IMR-90 (cell line): ENCODE measurements at regions not wholly inside any gene's neighbourhood (a gene's known extent, or its start where the extent isn't known, plus 50 kb on each side); places are given as distances from the start of the nearest gene placed in this dataset.

Experiments used
- ATAC-seq: fragments of 200-7000 bp; cut with Tn5 transposase; 2 replicates; pipeline ENCODE4 v1.9.1; 2020; ENCODE audit warnings: low read depth, mild to moderate bottlenecking, moderate library complexity
- BruUV-seq: library from RNA; stranded (reverse); fragments of 400-500 nt; replicated peaks from 2 replicates; lab custom pipeline; 2021; lab: Mats Ljungman, UMichigan
- CTCF ChIA-PET: fragments of 300-600 bp; formaldehyde crosslinking; extraction: SDS; loops from one replicate; lab custom pipeline; 2021; ENCODE audit warnings: antibody characterized with exemption; lab: Yijun Ruan, JAX
- POLR2A ChIA-PET: fragments of 300-600 bp; sonication (Branson Sonifier 250); formaldehyde crosslinking; loops from one replicate; lab custom pipeline; 2022; ENCODE audit warnings: antibody characterized with exemption; ENCODE audit not compliant: unreplicated experiment; lab: Charles Lee
- DNase-seq: peaks from one replicate; pipeline ENCODE4 v3.0.0; 2013
- H2AFZ ChIP-seq: replicated peaks from 2 replicates; pipeline ENCODE3; 2013; ENCODE audit warnings: low read length, mild to moderate bottlenecking; ENCODE audit not compliant: poor library complexity
- H2AK5ac ChIP-seq: 2 replicates; pipeline ENCODE4 v1.6.1; 2013; ENCODE audit warnings: low read depth, low read length, inconsistent platforms
- H2AK9ac ChIP-seq: replicated peaks from 2 replicates; pipeline ENCODE3; 2013; ENCODE audit warnings: mild to moderate bottlenecking, low read depth, low read length, moderate library complexity; ENCODE audit not compliant: poor library complexity
- H2BK120ac ChIP-seq: 2 replicates; pipeline ENCODE4 v1.6.1; 2013; ENCODE audit warnings: low read depth, low read length, inconsistent platforms
- H2BK15ac ChIP-seq: 3 replicates; pipeline ENCODE4 v1.6.1; 2013; ENCODE audit warnings: low read depth, low read length, inconsistent platforms
- H2BK20ac ChIP-seq: 2 replicates; pipeline ENCODE4 v1.6.1; 2013; ENCODE audit warnings: low read depth, mild to moderate bottlenecking, inconsistent platforms, low read length, moderate library complexity
- H2BK5ac ChIP-seq: 2 replicates; pipeline ENCODE4 v1.6.1; 2013; ENCODE audit warnings: mild to moderate bottlenecking, low read depth, low read length, inconsistent platforms; ENCODE audit not compliant: poor library complexity, severe bottlenecking
- H3K14ac ChIP-seq: replicated peaks from 2 replicates; pipeline ENCODE4 v1.6.1; 2013; ENCODE audit warnings: low read depth, low read length, inconsistent platforms
- H3K18ac ChIP-seq: 2 replicates; pipeline ENCODE4 v1.6.1; 2013; ENCODE audit warnings: low read depth, low read length, control low read depth
- H3K23ac ChIP-seq: 2 replicates; pipeline ENCODE4 v1.6.1; 2013; ENCODE audit warnings: low read depth, low read length, inconsistent platforms
- H3K27ac ChIP-seq: 2 replicates; pipeline ENCODE4 v1.5.1; 2013; ENCODE audit warnings: mild to moderate bottlenecking, control low read depth, low read length; ENCODE audit not compliant: insufficient read depth
- H3K27me3 ChIP-seq: 2 replicates; pipeline ENCODE4 v1.6.1; 2013; ENCODE audit warnings: low read length; ENCODE audit not compliant: control insufficient read depth, insufficient read depth
- H3K36me3 ChIP-seq: 2 replicates; pipeline ENCODE4 v1.6.1; 2013; ENCODE audit warnings: low read length, mixed read lengths; ENCODE audit not compliant: control insufficient read depth, insufficient read depth
- H3K4ac ChIP-seq: 2 replicates; pipeline ENCODE4 v1.6.1; 2013; ENCODE audit warnings: low read depth, low read length, inconsistent platforms
- H3K4me1 ChIP-seq: 2 replicates; pipeline ENCODE4 v1.6.1; 2013; ENCODE audit warnings: low read length, mixed read lengths; ENCODE audit not compliant: control insufficient read depth, insufficient read depth
- H3K4me2 ChIP-seq: 2 replicates; pipeline ENCODE4 v1.6.1; 2013; ENCODE audit warnings: low read depth, mild to moderate bottlenecking, control low read depth, low read length, moderate library complexity
- H3K4me3 ChIP-seq: 2 replicates; pipeline ENCODE4 v1.5.1; 2013; ENCODE audit warnings: low read depth, mild to moderate bottlenecking, control low read depth, low read length, moderate library complexity; ENCODE audit not compliant: insufficient read depth
- H3K56ac ChIP-seq: 2 replicates; pipeline ENCODE4 v1.6.1; 2013; ENCODE audit warnings: low read length, inconsistent platforms; ENCODE audit not compliant: insufficient read depth; ENCODE audit errors: extremely low read depth
- H3K79me1 ChIP-seq, 2 experiments: 2 replicates each; pipeline ENCODE4 v1.6.1; 2013; ENCODE audit warnings: low read length in 2 of 2, inconsistent platforms in 1 of 2, low read depth in 1 of 2
- H3K9ac ChIP-seq: 2 replicates; pipeline ENCODE4 v1.6.1; 2013; ENCODE audit warnings: low read depth, low read length, control low read depth
- H3K9me1 ChIP-seq: 2 replicates; pipeline ENCODE4 v1.6.1; 2013; ENCODE audit warnings: low read length, inconsistent platforms; ENCODE audit not compliant: insufficient read depth
- H3K9me3 ChIP-seq: 2 replicates; pipeline ENCODE4 v1.6.1; 2013; ENCODE audit warnings: low read length; ENCODE audit not compliant: control insufficient read depth, insufficient read depth
- H4K20me1 ChIP-seq: 2 replicates; pipeline ENCODE4 v1.6.1; 2013; ENCODE audit warnings: low read length, inconsistent platforms; ENCODE audit not compliant: insufficient read depth
- H4K5ac ChIP-seq: 2 replicates; pipeline ENCODE4 v1.6.1; 2013; ENCODE audit warnings: mild to moderate bottlenecking, low read depth, low read length, control low read depth
- H4K8ac ChIP-seq, 2 experiments: 2 replicates each; pipeline ENCODE4 v1.6.1; 2013; ENCODE audit warnings: low read depth in 2 of 2, low read length in 2 of 2, control low read depth in 1 of 2, inconsistent platforms in 1 of 2
- H4K91ac ChIP-seq: 2 replicates; pipeline ENCODE4 v1.6.1; 2013; ENCODE audit warnings: low read depth, low read length, inconsistent platforms; ENCODE audit not compliant: insufficient read depth
- BHLHE40 ChIP-seq: fragments of 150-350 bp; IDR thresholded peaks from 2 replicates; pipeline ENCODE4 v1.6.1; 2016; ENCODE audit warnings: mild to moderate bottlenecking, low read depth, low read length
- CEBPB ChIP-seq: IDR thresholded peaks from 2 replicates; pipeline ENCODE4 v1.6.1; 2012; ENCODE audit warnings: low read depth, low read length, improper control_type of control experiment
- CHD1 ChIP-seq: IDR thresholded peaks from 2 replicates; pipeline ENCODE4 v1.6.1; 2012; ENCODE audit warnings: low read depth, low read length, improper control_type of control experiment
- FOS ChIP-seq: fragments of 150-350 bp; IDR thresholded peaks from 2 replicates; pipeline ENCODE4 v1.6.1; 2016; ENCODE audit warnings: low read depth, low read length
- MAFK ChIP-seq: IDR thresholded peaks from 2 replicates; pipeline ENCODE4 v1.6.1; 2012; ENCODE audit warnings: low read depth, low read length, improper control_type of control experiment
- MAZ ChIP-seq: IDR thresholded peaks from 2 replicates; pipeline ENCODE4 v1.6.1; 2012; ENCODE audit warnings: low read depth, mild to moderate bottlenecking, low read length, improper control_type of control experiment, moderate library complexity, borderline replicate concordance
- MXI1 ChIP-seq: IDR thresholded peaks from 2 replicates; pipeline ENCODE4 v1.6.1; 2012; ENCODE audit warnings: low read depth, mild to moderate bottlenecking, low read length, moderate library complexity, borderline replicate concordance
- NFE2L2 ChIP-seq: fragments of 150-350 bp; IDR thresholded peaks from 2 replicates; pipeline ENCODE4 v1.6.1; 2016; ENCODE audit warnings: low read depth, mild to moderate bottlenecking, low read length
- POLR2A ChIP-seq: IDR thresholded peaks from 2 replicates; pipeline ENCODE4 v1.6.1; 2012; ENCODE audit warnings: mild to moderate bottlenecking, low read depth, low read length
- RAD21 ChIP-seq: IDR thresholded peaks from 2 replicates; pipeline ENCODE4 v1.6.1; 2012; ENCODE audit warnings: low read length, improper control_type of control experiment
- RCOR1 ChIP-seq: IDR thresholded peaks from 2 replicates; pipeline ENCODE4 v1.6.1; 2012; ENCODE audit warnings: mild to moderate bottlenecking, low read length, improper control_type of control experiment; ENCODE audit not compliant: insufficient replicate concordance
- RFX5 ChIP-seq: IDR thresholded peaks from 2 replicates; pipeline ENCODE4 v1.8.0; 2012; ENCODE audit warnings: low read depth, mild to moderate bottlenecking, low read length, moderate library complexity
- SMC3 ChIP-seq: fragments of 150-350 bp; IDR thresholded peaks from 2 replicates; pipeline ENCODE4 v1.6.1; 2016; ENCODE audit warnings: low read depth, mild to moderate bottlenecking, antibody characterized with exemption, low read length, moderate library complexity
- dilution Hi-C: fragments of 300-500 bp; cut with HindIII; formaldehyde crosslinking; loops from one replicate; pipeline ENCODE4 v1.14.3; 2018; ENCODE audit warnings: low sequenced_read_pairs; ENCODE audit not compliant: unreplicated experiment
- in situ Hi-C: fragments of 300-500 bp; cut with MboI; formaldehyde crosslinking; loops from 3 replicates; pipeline ENCODE4 v1.14.3; 2019; ENCODE audit warnings: low sequenced_read_pairs, inconsistent platforms, mixed read lengths
- intact Hi-C: fragments of 100-400 bp; cut with micrococcal nuclease; formaldehyde crosslinking; loops from 2 replicates; pipeline ENCODE4 v1.10.0; 2022
- TF ChIP-seq, protein P1 (sequence below): fragments of 150-350 bp; IDR thresholded peaks from 2 replicates; pipeline ENCODE4 v1.6.1; 2017; ENCODE audit warnings: mild to moderate bottlenecking, antibody characterized with exemption, low read length, low read depth
- TF ChIP-seq, protein P2 (sequence below): conservative IDR thresholded peaks from 2 replicates; pipeline ENCODE4 v1.5.1; 2012; ENCODE audit warnings: mild to moderate bottlenecking, low read depth, low read length, improper control_type of control experiment
- TF ChIP-seq, protein P3 (sequence below): fragments of 150-350 bp; IDR thresholded peaks from 2 replicates; pipeline ENCODE4 v1.6.1; 2016; ENCODE audit warnings: low read depth, mild to moderate bottlenecking, low read length, moderate library complexity, borderline replicate concordance

DNA sequence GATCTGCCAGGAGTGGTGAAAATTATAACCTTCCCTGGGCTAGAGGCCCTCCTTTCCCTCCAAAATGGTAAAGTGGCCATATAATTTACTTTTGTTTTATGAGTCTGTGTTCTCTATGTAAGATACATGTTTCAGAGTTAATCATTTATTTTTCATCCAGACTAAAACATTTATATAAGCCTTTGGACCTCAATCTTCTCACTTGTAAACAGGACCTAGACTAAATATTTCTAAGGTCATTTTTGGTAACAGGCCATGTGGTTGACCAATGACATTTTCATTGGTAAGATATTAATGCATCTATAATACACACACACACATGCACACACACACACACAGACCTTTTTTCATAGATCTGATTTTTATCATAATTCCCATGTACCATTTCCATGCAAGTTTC is 79.7 kb upstream of the KCTD1 start:
- no TSS peak for BruUV-seq
- H3K79me1 ChIP-seq: no peaks in the 10 kb centered on the region
- H3K9me3 ChIP-seq: 0 out of 2 replicates have a peak, but pooled peaks cover 2% of the 10 kb centered on the region
- no peak overlapping the region for H3K56ac ChIP-seq
- H2BK5ac ChIP-seq: no peak overlapping the region
- no peak overlapping the region for H4K5ac ChIP-seq
- no peak overlapping the region for H3K4me3 ChIP-seq
- intact Hi-C loops: no loop called here
- dilution Hi-C loops: no loop called here
- DNase-seq: no peak
- no peak overlapping the region for H2BK120ac ChIP-seq
- H3K4me1 ChIP-seq: no peaks in the 10 kb centered on the region
- H4K20me1 ChIP-seq: no peaks in the 10 kb centered on the region
- no peak overlapping the region for H4K91ac ChIP-seq
- H3K9ac ChIP-seq: no peak overlapping the region
- H3K4ac ChIP-seq: no peak overlapping the region
- no peak overlapping the region for H3K18ac ChIP-seq
- no peak overlapping the region for H2AK5ac ChIP-seq
- H3K14ac ChIP-seq: no peak overlapping the region
- H2AFZ ChIP-seq: no peak overlapping the region
- TF ChIP-seq CHD1 (no peak), NFE2L2 (no peak), POLR2A (no peak), CEBPB (no peak), RCOR1 (no peak), BHLHE40 (no peak), MXI1 (no peak), MAFK (no peak), MAZ (no peak), RAD21 (no peak), RFX5 (no peak), FOS (no peak), SMC3 (no peak)
- TF ChIP-seq, protein P1, sequence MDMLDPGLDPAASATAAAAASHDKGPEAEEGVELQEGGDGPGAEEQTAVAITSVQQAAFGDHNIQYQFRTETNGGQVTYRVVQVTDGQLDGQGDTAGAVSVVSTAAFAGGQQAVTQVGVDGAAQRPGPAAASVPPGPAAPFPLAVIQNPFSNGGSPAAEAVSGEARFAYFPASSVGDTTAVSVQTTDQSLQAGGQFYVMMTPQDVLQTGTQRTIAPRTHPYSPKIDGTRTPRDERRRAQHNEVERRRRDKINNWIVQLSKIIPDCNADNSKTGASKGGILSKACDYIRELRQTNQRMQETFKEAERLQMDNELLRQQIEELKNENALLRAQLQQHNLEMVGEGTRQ: no peak
- TF ChIP-seq, protein P2, sequence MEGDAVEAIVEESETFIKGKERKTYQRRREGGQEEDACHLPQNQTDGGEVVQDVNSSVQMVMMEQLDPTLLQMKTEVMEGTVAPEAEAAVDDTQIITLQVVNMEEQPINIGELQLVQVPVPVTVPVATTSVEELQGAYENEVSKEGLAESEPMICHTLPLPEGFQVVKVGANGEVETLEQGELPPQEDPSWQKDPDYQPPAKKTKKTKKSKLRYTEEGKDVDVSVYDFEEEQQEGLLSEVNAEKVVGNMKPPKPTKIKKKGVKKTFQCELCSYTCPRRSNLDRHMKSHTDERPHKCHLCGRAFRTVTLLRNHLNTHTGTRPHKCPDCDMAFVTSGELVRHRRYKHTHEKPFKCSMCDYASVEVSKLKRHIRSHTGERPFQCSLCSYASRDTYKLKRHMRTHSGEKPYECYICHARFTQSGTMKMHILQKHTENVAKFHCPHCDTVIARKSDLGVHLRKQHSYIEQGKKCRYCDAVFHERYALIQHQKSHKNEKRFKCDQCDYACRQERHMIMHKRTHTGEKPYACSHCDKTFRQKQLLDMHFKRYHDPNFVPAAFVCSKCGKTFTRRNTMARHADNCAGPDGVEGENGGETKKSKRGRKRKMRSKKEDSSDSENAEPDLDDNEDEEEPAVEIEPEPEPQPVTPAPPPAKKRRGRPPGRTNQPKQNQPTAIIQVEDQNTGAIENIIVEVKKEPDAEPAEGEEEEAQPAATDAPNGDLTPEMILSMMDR: no peak
- TF ChIP-seq, protein P3, sequence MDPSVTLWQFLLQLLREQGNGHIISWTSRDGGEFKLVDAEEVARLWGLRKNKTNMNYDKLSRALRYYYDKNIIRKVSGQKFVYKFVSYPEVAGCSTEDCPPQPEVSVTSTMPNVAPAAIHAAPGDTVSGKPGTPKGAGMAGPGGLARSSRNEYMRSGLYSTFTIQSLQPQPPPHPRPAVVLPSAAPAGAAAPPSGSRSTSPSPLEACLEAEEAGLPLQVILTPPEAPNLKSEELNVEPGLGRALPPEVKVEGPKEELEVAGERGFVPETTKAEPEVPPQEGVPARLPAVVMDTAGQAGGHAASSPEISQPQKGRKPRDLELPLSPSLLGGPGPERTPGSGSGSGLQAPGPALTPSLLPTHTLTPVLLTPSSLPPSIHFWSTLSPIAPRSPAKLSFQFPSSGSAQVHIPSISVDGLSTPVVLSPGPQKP: no peak
- H4K8ac ChIP-seq: no peak overlapping the region
- no peak overlapping the region for H3K23ac ChIP-seq
- no peaks in the 10 kb centered on the region for H3K27me3 ChIP-seq
- CTCF ChIA-PET: no interaction called here
- no peak for ATAC-seq
- POLR2A ChIA-PET: no interaction called here
- no peak overlapping the region for H2BK20ac ChIP-seq
- in situ Hi-C loops: no loop called here
- no peaks in the 10 kb centered on the region for H3K9me1 ChIP-seq
- no peak overlapping the region for H2BK15ac ChIP-seq
- no peak overlapping the region for H3K4me2 ChIP-seq
- no peaks in the 10 kb centered on the region for H3K36me3 ChIP-seq
- no peak overlapping the region for H3K27ac ChIP-seq
- no peak overlapping the region for H2AK9ac ChIP-seq
